Activated CD4-positive, alpha-beta T cell treated with anti-CD3 and anti-CD28 coated beads, Interleukin-2, amount 10 ng/mL, durations not matched to agents 24 days and 14 days (primary cell): ENCODE measurements at regions not wholly inside any gene's neighbourhood (a gene's known extent, or its start where the extent isn't known, plus 50 kb on each side); places are given as distances from the start of the nearest gene placed in this dataset.

Experiments
- DNase-seq: peaks from one replicate; pipeline ENCODE4 v3.0.0; 2022
- H3K27ac Mint-ChIP-seq: one replicate; pipeline ENCODE4 v1.8.0; 2022; ENCODE audit warnings: mild to moderate bottlenecking, mixed read lengths
- H3K27me3 Mint-ChIP-seq: one replicate; pipeline ENCODE4 v1.8.0; 2022; ENCODE audit warnings: mixed read lengths
- H3K36me3 Mint-ChIP-seq: one replicate; pipeline ENCODE4 v1.8.0; 2022; ENCODE audit warnings: low read depth, mild to moderate bottlenecking, mixed read lengths
- H3K4me1 Mint-ChIP-seq: one replicate; pipeline ENCODE4 v1.8.0; 2021; ENCODE audit warnings: mixed read lengths
- H3K4me3 Mint-ChIP-seq: one replicate; pipeline ENCODE4 v1.8.0; 2022; ENCODE audit warnings: mild to moderate bottlenecking, moderate library complexity, mixed read lengths
- H3K9me3 Mint-ChIP-seq: one replicate; pipeline ENCODE4 v1.8.0; 2021; ENCODE audit warnings: mixed read lengths
- intact Hi-C: fragments of 100-400 bp; cut with micrococcal nuclease; formaldehyde crosslinking; loops from one replicate; pipeline ENCODE4 v1.15.1; 2023

- DNase-seq = peak; percentile 74
- Mint-ChIP-seq H3K27ac (no peak overlapping the region), H3K27me3 (peaks cover 14% of the 10 kb centered on the region), H3K4me3 (no peak overlapping the region), H3K9me3 (peaks cover 4% of the 10 kb centered on the region), H3K4me1 (peaks cover 11% of the 10 kb centered on the region), H3K36me3 (no peaks in the 10 kb centered on the region)
- intact Hi-C loops = loop anchor here (1.0 to 5.0 kb wide), 3 partner anchors 183 to 318 kb away; partner anchors contain the start of gene MMAA
These were observed 119.1 kb upstream of the OTUD4 start for GRCh38 chr4:145299380-145300076.

DNA sequence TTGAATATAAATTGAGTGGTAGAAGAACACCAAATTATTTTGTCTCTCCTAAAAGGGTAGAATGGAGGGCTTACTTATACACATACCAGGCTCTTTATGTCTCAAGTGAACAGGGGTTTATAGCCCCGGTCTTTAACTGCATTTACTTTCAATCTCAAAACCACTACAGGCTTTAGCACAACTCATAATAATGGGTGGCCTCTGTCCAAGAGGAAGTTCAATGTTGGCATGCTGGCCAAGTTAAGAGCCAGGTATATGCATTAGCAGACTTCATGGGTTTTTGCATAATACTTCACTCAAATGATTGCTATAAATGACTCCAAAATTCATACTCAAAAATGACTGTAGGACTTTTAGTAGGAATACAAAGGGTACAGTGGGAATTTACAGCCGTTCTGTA is 118.5 kb upstream of the OTUD4 start:
- H3K36me3 Mint-ChIP-seq = no peaks in the 10 kb centered on the region
- intact Hi-C loops = loop anchor here (1.0 to 5.0 kb wide), 3 partner anchors 183 to 318 kb away; partner anchors contain the start of gene MMAA
- H3K27me3 Mint-ChIP-seq = peaks cover 16% of the 10 kb centered on the region
- no peak for DNase-seq
- H3K9me3 Mint-ChIP-seq = peaks cover 4% of the 10 kb centered on the region
- no peak overlapping the region for H3K4me3 Mint-ChIP-seq
- peaks cover 11% of the 10 kb centered on the region for H3K4me1 Mint-ChIP-seq
- no peak overlapping the region for H3K27ac Mint-ChIP-seq

GRCh38 chr4:145297556-145297955 is 117.2 kb upstream of the OTUD4 start:
- intact Hi-C loops = loop anchor here (5.0 kb wide), 1 partner anchor 320 kb away; the partner anchor contains the start of gene MMAA
- H3K27me3 Mint-ChIP-seq = peaks cover 12% of the 10 kb centered on the region
- H3K9me3 Mint-ChIP-seq = peaks cover under 1% of the 10 kb centered on the region
- H3K36me3 Mint-ChIP-seq = no peaks in the 10 kb centered on the region
- peaks cover 11% of the 10 kb centered on the region for H3K4me1 Mint-ChIP-seq
- no peak overlapping the region for H3K27ac Mint-ChIP-seq
- no peak for DNase-seq
- H3K4me3 Mint-ChIP-seq = no peak overlapping the region

DNA sequence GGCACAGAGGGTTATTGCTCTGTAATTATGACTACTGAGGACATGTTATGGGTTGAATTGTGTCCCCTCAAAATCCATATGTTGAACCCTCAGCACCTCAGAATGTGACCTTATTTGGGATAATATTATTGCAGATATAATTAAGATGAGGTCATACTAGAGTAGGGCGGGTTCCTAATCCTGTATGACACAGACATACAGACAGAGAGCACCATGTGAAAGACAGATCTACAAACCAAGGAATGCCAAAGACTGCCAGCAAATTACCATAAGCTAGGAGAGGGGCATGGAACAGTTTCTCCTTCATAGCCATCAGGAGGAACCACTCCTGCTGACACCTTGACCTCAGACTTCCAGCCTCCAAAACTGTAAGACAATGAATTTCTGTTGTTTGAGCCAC is 115.2 kb upstream of the OTUD4 start:
- Mint-ChIP-seq H3K9me3 (no peaks in the 10 kb centered on the region), H3K27ac (no peak overlapping the region), H3K4me3 (no peak overlapping the region), H3K4me1 (peaks cover 11% of the 10 kb centered on the region), H3K27me3 (peaks cover 11% of the 10 kb centered on the region), H3K36me3 (no peaks in the 10 kb centered on the region)
- intact Hi-C loops = loop anchor here (5.0 kb wide), 1 partner anchor 322 kb away; the partner anchor contains the start of gene MMAA
- no peak for DNase-seq

- no peaks in the 10 kb centered on the region for H3K9me3 Mint-ChIP-seq
- intact Hi-C loops = loop anchor here (5.0 kb wide), 1 partner anchor 322 kb away; the partner anchor contains the start of gene MMAA
- no peaks in the 10 kb centered on the region for H3K36me3 Mint-ChIP-seq
- DNase-seq = no peak
- peaks cover 11% of the 10 kb centered on the region for H3K27me3 Mint-ChIP-seq
- no peak overlapping the region for H3K27ac Mint-ChIP-seq
- H3K4me1 Mint-ChIP-seq = peaks cover 8% of the 10 kb centered on the region
- H3K4me3 Mint-ChIP-seq = no peak overlapping the region
These were observed 114.7 kb upstream of the OTUD4 start for GRCh38 chr4:145295122-145295521.

DNA sequence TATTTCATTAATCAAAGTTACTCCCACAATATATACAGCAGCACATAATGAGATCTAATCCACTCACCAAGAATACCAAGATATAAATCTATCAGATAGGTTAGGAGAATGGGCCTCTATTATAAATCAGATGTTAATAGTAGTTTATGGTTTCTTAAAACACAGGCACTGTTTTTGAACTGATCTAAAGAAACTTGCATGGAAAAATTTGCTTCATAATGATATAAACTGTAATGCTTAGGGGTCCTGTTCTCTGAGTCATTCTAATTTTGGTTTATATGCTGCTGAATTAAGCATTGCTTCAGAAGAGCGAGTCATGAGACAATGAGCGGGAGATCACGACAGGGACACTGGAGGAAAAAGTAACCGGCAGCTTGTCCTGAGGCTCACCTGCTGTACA is 113.3 kb upstream of the OTUD4 start:
- H3K9me3 Mint-ChIP-seq = no peaks in the 10 kb centered on the region
- H3K4me1 Mint-ChIP-seq = no peaks in the 10 kb centered on the region
- no peaks in the 10 kb centered on the region for H3K36me3 Mint-ChIP-seq
- no peak for DNase-seq
- H3K4me3 Mint-ChIP-seq = no peak overlapping the region
- intact Hi-C loops = no loop called here
- no peak overlapping the region for H3K27ac Mint-ChIP-seq
- H3K27me3 Mint-ChIP-seq = peaks cover 11% of the 10 kb centered on the region

GRCh38 chr4:145290955-145291354 is 110.6 kb upstream of the OTUD4 start:
- Mint-ChIP-seq H3K4me3 (no peak overlapping the region), H3K9me3 (no peaks in the 10 kb centered on the region), H3K36me3 (no peaks in the 10 kb centered on the region), H3K27me3 (peaks cover 6% of the 10 kb centered on the region), H3K27ac (no peak overlapping the region), H3K4me1 (no peaks in the 10 kb centered on the region)
- no peak for DNase-seq
- intact Hi-C loops = no loop called here

GRCh38 chr4:145289403-145290076 is 109.2 kb upstream of the OTUD4 start:
- intact Hi-C loops = no loop called here
- DNase-seq = no peak
- Mint-ChIP-seq H3K9me3 (no peaks in the 10 kb centered on the region), H3K27ac (no peak overlapping the region), H3K4me1 (no peaks in the 10 kb centered on the region), H3K36me3 (no peaks in the 10 kb centered on the region), H3K27me3 (peaks cover 9% of the 10 kb centered on the region), H3K4me3 (no peak overlapping the region)

- no peaks in the 10 kb centered on the region for H3K36me3 Mint-ChIP-seq
- peaks cover 9% of the 10 kb centered on the region for H3K27me3 Mint-ChIP-seq
- no peak for DNase-seq
- intact Hi-C loops = no loop called here
- H3K27ac Mint-ChIP-seq = no peak overlapping the region
- no peak overlapping the region for H3K4me3 Mint-ChIP-seq
- H3K9me3 Mint-ChIP-seq = no peaks in the 10 kb centered on the region
- H3K4me1 Mint-ChIP-seq = no peaks in the 10 kb centered on the region
These were observed 107.0 kb upstream of the OTUD4 start for GRCh38 chr4:145287351-145287750.

DNA sequence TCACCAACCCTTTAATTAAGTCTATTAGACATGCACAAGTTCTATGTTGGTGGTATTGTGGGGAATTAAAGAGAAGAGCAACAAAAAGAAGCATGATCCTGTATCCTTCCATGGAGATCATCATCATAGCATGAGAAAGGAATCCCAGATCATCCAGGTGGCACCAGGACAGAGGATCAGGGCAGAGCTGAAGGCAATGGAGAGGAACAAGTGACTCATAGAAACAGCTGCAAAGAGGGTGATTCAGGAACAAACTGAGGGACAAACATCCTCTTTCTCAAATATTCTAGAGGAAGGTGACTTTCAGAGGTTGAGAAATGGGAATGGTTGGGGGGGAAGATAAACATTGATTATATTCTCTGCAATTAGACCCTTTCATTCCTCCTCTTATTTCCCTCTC is 105.5 kb upstream of the OTUD4 start:
- no peak for DNase-seq
- H3K4me1 Mint-ChIP-seq = no peaks in the 10 kb centered on the region
- H3K4me3 Mint-ChIP-seq = no peak overlapping the region
- no peaks in the 10 kb centered on the region for H3K9me3 Mint-ChIP-seq
- intact Hi-C loops = no loop called here
- peaks cover 9% of the 10 kb centered on the region for H3K27me3 Mint-ChIP-seq
- H3K36me3 Mint-ChIP-seq = no peaks in the 10 kb centered on the region
- H3K27ac Mint-ChIP-seq = no peak overlapping the region

- DNase-seq = no peak
- peaks cover 11% of the 10 kb centered on the region for H3K27me3 Mint-ChIP-seq
- no peaks in the 10 kb centered on the region for H3K4me1 Mint-ChIP-seq
- H3K4me3 Mint-ChIP-seq = no peak overlapping the region
- intact Hi-C loops = no loop called here
- no peak overlapping the region for H3K27ac Mint-ChIP-seq
- no peaks in the 10 kb centered on the region for H3K36me3 Mint-ChIP-seq
- H3K9me3 Mint-ChIP-seq = no peaks in the 10 kb centered on the region
These were observed 103.5 kb upstream of the OTUD4 start for GRCh38 chr4:145283909-145284308.

GRCh38 chr4:145281951-145282350 is 101.6 kb upstream of the OTUD4 start:
- intact Hi-C loops = no loop called here
- H3K9me3 Mint-ChIP-seq = no peaks in the 10 kb centered on the region
- DNase-seq = no peak
- H3K27ac Mint-ChIP-seq = no peak overlapping the region
- H3K4me3 Mint-ChIP-seq = no peak overlapping the region
- peaks cover 13% of the 10 kb centered on the region for H3K27me3 Mint-ChIP-seq
- H3K36me3 Mint-ChIP-seq = no peaks in the 10 kb centered on the region
- no peaks in the 10 kb centered on the region for H3K4me1 Mint-ChIP-seq

DNA sequence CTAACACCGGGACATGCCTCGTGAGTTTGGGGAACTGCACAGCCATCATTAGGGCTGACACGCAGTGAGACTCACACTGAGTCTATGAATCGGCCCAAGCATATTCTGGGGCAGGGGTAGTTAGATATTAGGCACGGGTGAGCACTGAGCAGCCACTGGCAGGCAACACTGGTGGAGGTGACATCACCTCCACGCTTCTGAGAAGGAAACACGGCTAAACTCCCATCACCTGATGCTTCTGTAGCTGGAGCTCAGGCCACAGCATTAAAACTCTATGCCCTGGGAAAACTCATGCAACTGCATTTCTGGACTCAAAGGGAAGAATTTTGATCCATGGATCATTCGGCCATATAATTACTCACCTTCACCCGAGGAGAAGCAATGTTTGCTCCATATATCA is 100.8 kb upstream of the OTUD4 start:
- DNase-seq = no peak
- Mint-ChIP-seq H3K4me1 (no peaks in the 10 kb centered on the region), H3K4me3 (no peak overlapping the region), H3K27me3 (peaks cover 13% of the 10 kb centered on the region), H3K27ac (no peak overlapping the region), H3K36me3 (no peaks in the 10 kb centered on the region), H3K9me3 (no peaks in the 10 kb centered on the region)
- intact Hi-C loops = no loop called here

DNA sequence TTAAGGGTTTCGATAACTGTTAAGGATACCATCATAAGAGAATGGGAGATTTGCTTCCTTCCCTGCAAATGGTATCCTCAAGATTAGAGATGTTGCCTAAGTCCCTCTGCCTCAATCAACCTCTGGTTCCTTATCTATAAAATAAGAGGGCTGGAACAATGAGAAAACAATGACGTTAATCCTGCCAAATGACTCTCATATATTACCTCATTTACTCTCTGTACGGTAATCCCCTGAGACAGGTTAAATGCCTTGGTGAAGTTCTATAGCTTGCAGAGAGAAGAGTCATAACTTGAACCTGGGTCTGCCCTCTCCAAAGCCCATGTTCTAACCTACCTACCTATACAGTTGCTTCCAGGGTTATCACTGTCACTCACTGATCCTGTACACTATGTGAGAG is 100.2 kb upstream of the OTUD4 start:
- intact Hi-C loops = no loop called here
- Mint-ChIP-seq H3K27ac (no peak overlapping the region), H3K4me1 (no peaks in the 10 kb centered on the region)

More for the DNA sequence above, 100.2 kb upstream of the OTUD4 start:
- Mint-ChIP-seq H3K4me3 (no peak overlapping the region), H3K27me3 (peaks cover 10% of the 10 kb centered on the region), H3K9me3 (no peaks in the 10 kb centered on the region), H3K36me3 (no peaks in the 10 kb centered on the region)
- no peak for DNase-seq
